Thoracic aorta (tissue), 2 donors: ENCODE measurements at regions not wholly inside any gene's neighbourhood (a gene's known extent, or its start where the extent isn't known, plus 50 kb on each side); places are given as distances from the start of the nearest gene placed in this dataset.

Experiments
- ATAC-seq: fragments of 150-250 bp; one replicate; pipeline ENCODE4 v1.8.0; 2017; ENCODE audit warnings: low read depth; ENCODE audit not compliant: insufficient number of reproducible peaks, low FRiP score
- DNase-seq: peaks from one replicate; pipeline ENCODE4 v3.0.0-alpha.2; 2020; ENCODE audit warnings: low spot score
- H3K27ac ChIP-seq, 2 donors: fragments of 200-600 bp; sonication (generic); 1 replicate in 1 of 2; 2 replicates in 1 of 2; pipeline ENCODE4 v1.5.1; 2016; ENCODE audit warnings: mild to moderate bottlenecking in 2 of 2, moderate library complexity in 2 of 2
- H3K27me3 ChIP-seq: fragments of 200-600 bp; sonication (generic); replicated peaks from 2 replicates; pipeline ENCODE4 v1.6.0; 2016; ENCODE audit warnings: mild to moderate bottlenecking; ENCODE audit not compliant: insufficient read depth
- H3K36me3 ChIP-seq: fragments of 200-600 bp; sonication (generic); one replicate; pipeline ENCODE4 v1.5.1; 2016
- H3K4me1 ChIP-seq, 2 donors: fragments of 200-600 bp; sonication (generic); 1 replicate in 1 of 2; 2 replicates in 1 of 2; pipeline versions ENCODE4 v1.5.1 to v1.6.0; 2016; ENCODE audit warnings: low read depth in 2 of 2, mild to moderate bottlenecking in 1 of 2; ENCODE audit not compliant: control insufficient read depth in 1 of 2
- H3K4me3 ChIP-seq: fragments of 200-600 bp; sonication (generic); 2 replicates; pipeline ENCODE4 v1.5.1; 2016; ENCODE audit warnings: mild to moderate bottlenecking
- H3K9me3 ChIP-seq: fragments of 200-600 bp; sonication (generic); 2 replicates; pipeline ENCODE4 v1.5.1; 2016
- TF ChIP-seq, protein P1 (sequence below): fragments of 200-600 bp; sonication (generic); IDR thresholded peaks from one replicate; pipeline ENCODE4 v1.5.1; 2019; ENCODE audit warnings: antibody characterized with exemption

DNA sequence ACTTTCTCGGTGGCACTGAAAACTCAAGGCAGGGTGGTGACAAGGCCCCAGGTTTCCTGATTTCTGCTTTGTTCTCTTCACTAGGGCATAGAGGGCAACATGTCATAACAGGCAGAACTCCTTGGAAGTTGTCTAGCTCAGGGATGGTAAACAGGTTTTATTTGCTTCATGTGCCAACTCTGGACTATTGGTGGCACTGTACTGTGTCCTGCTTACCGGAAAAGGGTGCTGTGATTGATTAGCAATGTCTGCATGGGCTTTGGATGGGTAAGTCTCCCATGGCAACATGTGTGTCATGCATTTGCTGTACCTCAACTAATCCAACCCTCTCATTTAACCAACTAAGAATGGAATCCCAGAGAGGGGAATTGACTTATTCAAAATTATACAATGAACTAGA lies 70.7 kb upstream of the USP24 start:
- no peaks in the 10 kb centered on the region for H3K4me1 ChIP-seq
- H3K27ac ChIP-seq: no peak overlapping the region
- no peak overlapping the region for H3K4me3 ChIP-seq
- no peaks in the 10 kb centered on the region for H3K27me3 ChIP-seq
- DNase-seq: no peak
- ATAC-seq: no peak
- no peaks in the 10 kb centered on the region for H3K9me3 ChIP-seq
- TF ChIP-seq, protein P1, sequence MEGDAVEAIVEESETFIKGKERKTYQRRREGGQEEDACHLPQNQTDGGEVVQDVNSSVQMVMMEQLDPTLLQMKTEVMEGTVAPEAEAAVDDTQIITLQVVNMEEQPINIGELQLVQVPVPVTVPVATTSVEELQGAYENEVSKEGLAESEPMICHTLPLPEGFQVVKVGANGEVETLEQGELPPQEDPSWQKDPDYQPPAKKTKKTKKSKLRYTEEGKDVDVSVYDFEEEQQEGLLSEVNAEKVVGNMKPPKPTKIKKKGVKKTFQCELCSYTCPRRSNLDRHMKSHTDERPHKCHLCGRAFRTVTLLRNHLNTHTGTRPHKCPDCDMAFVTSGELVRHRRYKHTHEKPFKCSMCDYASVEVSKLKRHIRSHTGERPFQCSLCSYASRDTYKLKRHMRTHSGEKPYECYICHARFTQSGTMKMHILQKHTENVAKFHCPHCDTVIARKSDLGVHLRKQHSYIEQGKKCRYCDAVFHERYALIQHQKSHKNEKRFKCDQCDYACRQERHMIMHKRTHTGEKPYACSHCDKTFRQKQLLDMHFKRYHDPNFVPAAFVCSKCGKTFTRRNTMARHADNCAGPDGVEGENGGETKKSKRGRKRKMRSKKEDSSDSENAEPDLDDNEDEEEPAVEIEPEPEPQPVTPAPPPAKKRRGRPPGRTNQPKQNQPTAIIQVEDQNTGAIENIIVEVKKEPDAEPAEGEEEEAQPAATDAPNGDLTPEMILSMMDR: no peak
- no peaks in the 10 kb centered on the region for H3K36me3 ChIP-seq

DNA sequence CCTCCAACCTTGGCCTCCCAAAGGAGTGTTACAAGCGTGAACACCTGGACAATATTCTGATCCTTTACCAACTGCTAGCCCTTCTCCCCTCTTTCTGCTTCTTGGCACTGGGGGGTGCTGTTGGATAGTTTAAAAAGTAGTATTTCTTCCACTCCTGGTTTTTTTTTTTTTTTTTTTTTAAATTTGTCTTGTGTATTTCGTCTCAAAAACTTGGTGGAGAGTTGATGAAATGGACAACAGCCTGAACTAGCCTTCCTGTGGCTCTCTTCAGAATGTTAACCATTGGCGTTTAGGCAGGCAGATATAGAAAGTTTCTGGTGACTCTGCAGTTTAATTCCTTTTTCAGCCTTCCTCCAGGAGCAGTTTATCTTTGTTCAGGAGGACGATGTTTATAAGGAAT lies 69.7 kb upstream of the USP24 start:
- Histone ChIP-seq H3K4me3 (no peak overlapping the region), H3K27me3 (no peaks in the 10 kb centered on the region), H3K4me1 (no peaks in the 10 kb centered on the region), H3K36me3 (no peaks in the 10 kb centered on the region), H3K27ac (no peak overlapping the region), H3K9me3 (no peaks in the 10 kb centered on the region)
- ATAC-seq (no peak), DNase-seq (no peak)
- TF ChIP-seq, protein P1: peak; percentile 56

DNA sequence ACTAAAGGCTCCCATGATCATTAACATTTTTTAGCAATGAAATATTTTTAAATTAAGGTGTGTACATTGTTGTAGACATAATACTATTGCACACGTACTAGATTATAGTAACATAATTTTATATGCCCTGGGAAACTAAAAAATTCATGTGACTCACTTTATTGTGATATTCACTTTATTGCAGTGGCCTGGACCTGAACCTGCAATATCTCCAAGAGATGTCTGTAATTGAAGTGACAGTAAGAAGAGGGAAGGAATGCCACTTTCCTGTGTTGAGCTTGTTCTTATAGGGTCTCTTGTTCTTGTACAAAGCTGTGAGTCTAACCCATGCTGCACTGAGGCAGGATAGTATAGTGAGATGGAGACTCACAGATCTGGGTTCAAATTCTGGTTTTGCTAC lies 66.9 kb upstream of the USP24 start:
- Histone ChIP-seq H3K4me3 (no peak overlapping the region), H3K9me3 (no peaks in the 10 kb centered on the region), H3K36me3 (no peaks in the 10 kb centered on the region), H3K4me1 (peaks cover 4 to 7% of the 10 kb centered on the region in 2 donors), H3K27ac (no peak overlapping the region), H3K27me3 (no peaks in the 10 kb centered on the region)
- DNase-seq (no peak), ATAC-seq (no peak)
- TF ChIP-seq, protein P1: no peak

DNA sequence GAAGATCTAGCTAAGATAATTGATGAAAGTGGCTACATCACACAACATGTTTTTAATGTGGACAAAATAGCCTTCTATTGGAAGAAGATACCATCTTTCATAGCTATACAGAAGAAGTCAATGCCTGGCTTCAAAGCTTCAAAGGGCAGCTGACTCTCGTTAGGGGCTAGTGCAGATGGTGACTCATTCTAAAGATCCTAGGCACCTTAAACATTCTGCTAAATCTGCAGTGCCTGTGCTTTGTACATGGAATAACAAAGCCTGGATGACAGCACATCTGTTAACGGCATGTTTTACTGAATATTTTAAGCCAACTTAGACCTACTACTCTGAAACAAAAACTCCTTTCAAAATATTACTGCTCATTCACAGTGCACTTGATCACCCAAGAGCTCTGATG lies 65.6 kb upstream of the USP24 start:
- Histone ChIP-seq H3K9me3 (no peaks in the 10 kb centered on the region), H3K4me3 (no peak overlapping the region), H3K36me3 (no peaks in the 10 kb centered on the region), H3K27ac (no peak overlapping the region), H3K27me3 (no peaks in the 10 kb centered on the region), H3K4me1 (peaks cover 7 to 17% of the 10 kb centered on the region in 2 donors)
- TF ChIP-seq, protein P1: no peak
- no peak for DNase-seq
- no peak for ATAC-seq

DNA sequence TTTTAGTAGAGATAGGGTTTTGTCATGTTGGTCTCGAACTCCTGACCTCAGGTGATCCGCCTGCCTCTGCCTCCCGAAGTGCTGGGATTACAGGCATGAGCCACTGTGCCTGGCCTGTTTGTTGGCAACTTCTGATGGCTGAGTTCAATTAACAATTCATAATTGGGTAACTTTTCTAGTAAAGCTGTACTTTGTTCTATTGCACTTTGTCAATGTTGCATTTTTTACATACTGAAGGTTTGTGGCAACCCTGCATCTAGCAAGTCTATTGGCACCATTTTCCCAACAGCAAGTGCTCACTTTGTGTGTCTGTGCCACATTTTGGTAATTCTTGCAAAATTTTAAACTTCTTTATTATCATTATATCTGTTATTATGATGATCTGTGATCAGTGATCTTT lies 64.5 kb upstream of the USP24 start:
- TF ChIP-seq, protein P1: no peak
- Histone ChIP-seq H3K36me3 (no peaks in the 10 kb centered on the region), H3K27me3 (no peaks in the 10 kb centered on the region), H3K4me3 (no peak overlapping the region), H3K4me1 (peaks cover 7 to 26% of the 10 kb centered on the region in 2 donors), H3K9me3 (no peaks in the 10 kb centered on the region), H3K27ac (no peak overlapping the region)
- DNase-seq (no peak), ATAC-seq (no peak)
